Muscle of back (tissue), 3 donors: ENCODE measurements at regions not wholly inside any gene's neighbourhood (a gene's known extent, or its start where the extent isn't known, plus 50 kb on each side); places are given as distances from the start of the nearest gene placed in this dataset.

ENCODE experiments used
- DNase-seq, 3 donors: peaks; one replicate each; pipeline versions ENCODE4 v3.0.0 to v3.0.0-alpha.2; 2013

- no peak for DNase-seq
These were observed 144.9 kb upstream of the C1orf174 start for GRCh38 chr1:4044967-4045366.

GRCh38 chr1:4045397-4046010 is 145.4 kb upstream of the C1orf174 start:
- DNase-seq = no peak

GRCh38 chr1:4046836-4047461 is 146.9 kb upstream of the C1orf174 start:
- DNase-seq = no peak

GRCh38 chr1:4047666-4048065 is 147.6 kb upstream of the C1orf174 start:
- no peak for DNase-seq

GRCh38 chr1:4048076-4048475 is 148.0 kb upstream of the C1orf174 start:
- DNase-seq = no peak

- no peak for DNase-seq
These were observed 148.8 kb upstream of the C1orf174 start for GRCh38 chr1:4048921-4049320.

GRCh38 chr1:4050998-4051397 is 150.9 kb upstream of the C1orf174 start:
- DNase-seq = no peak

GRCh38 chr1:4052657-4053056 is 152.6 kb upstream of the C1orf174 start:
- DNase-seq = no peak

GRCh38 chr1:4053160-4053748 is 153.2 kb upstream of the C1orf174 start:
- DNase-seq = no peak

GRCh38 chr1:4053774-4054173 is 153.7 kb upstream of the C1orf174 start:
- DNase-seq = no peak

GRCh38 chr1:4055294-4055967 is 155.4 kb upstream of the C1orf174 start:
- DNase-seq = no peak

GRCh38 chr1:4056422-4056821 is 156.3 kb upstream of the C1orf174 start:
- DNase-seq = no peak

GRCh38 chr1:4056989-4057388 is 156.9 kb upstream of the C1orf174 start:
- DNase-seq = no peak

GRCh38 chr1:4057603-4058002 is 157.5 kb upstream of the C1orf174 start:
- DNase-seq = no peak

- DNase-seq = no peak
These were observed 158.1 kb upstream of the C1orf174 start for GRCh38 chr1:4058122-4058521.

GRCh38 chr1:4058706-4059105 is 158.6 kb upstream of the C1orf174 start:
- DNase-seq = no peak

- DNase-seq = no peak
These were observed 159.2 kb upstream of the C1orf174 start for GRCh38 chr1:4059270-4059669.

GRCh38 chr1:4060850-4061249 is 160.8 kb upstream of the C1orf174 start:
- no peak for DNase-seq

- no peak for DNase-seq
These were observed 161.5 kb upstream of the C1orf174 start for GRCh38 chr1:4061521-4062031.

- no peak for DNase-seq
These were observed 162.0 kb upstream of the C1orf174 start for GRCh38 chr1:4062041-4062440.

- DNase-seq = no peak
These were observed 162.5 kb upstream of the C1orf174 start for GRCh38 chr1:4062560-4062959.

- DNase-seq = no peak
These were observed 162.9 kb upstream of the C1orf174 start for GRCh38 chr1:4062992-4063391.

GRCh38 chr1:4063516-4063915 is 163.4 kb upstream of the C1orf174 start:
- no peak for DNase-seq
